Activated CD4-positive, alpha-beta T cell treated with anti-CD3 and anti-CD28 coated beads, Interleukin-2, amount 10 ng/mL, durations not matched to agents 7 days and 5 days (primary cell): ENCODE measurements at regions not wholly inside any gene's neighbourhood (a gene's known extent, or its start where the extent isn't known, plus 50 kb on each side); places are given as distances from the start of the nearest gene placed in this dataset.

Experiments
- CTCF ChIA-PET: fragments of 350-600 bp; sonication (Branson Sonifier 250); formaldehyde crosslinking; loops from one replicate; lab custom pipeline; 2021; ENCODE audit warnings: antibody characterized with exemption; lab: Charles Lee
- POLR2A ChIA-PET: fragments of 350-600 bp; sonication (Branson Sonifier 250); formaldehyde crosslinking; loops from one replicate; lab custom pipeline; 2021; ENCODE audit warnings: antibody characterized with exemption; lab: Charles Lee
- DNase-seq: peaks from one replicate; pipeline ENCODE4 v3.0.0-alpha.2; 2020
- H3K27ac Mint-ChIP-seq: one replicate; pipeline ENCODE4 v1.8.0; 2021; ENCODE audit warnings: mild to moderate bottlenecking, moderate library complexity, mixed read lengths
- H3K27me3 Mint-ChIP-seq: one replicate; pipeline ENCODE4 v1.8.0; 2021; ENCODE audit warnings: mixed read lengths
- H3K36me3 Mint-ChIP-seq: one replicate; pipeline ENCODE4 v1.8.0; 2021; ENCODE audit warnings: low read depth, mixed read lengths
- H3K4me1 Mint-ChIP-seq: one replicate; pipeline ENCODE4 v1.8.0; 2021; ENCODE audit warnings: mixed read lengths
- H3K4me3 Mint-ChIP-seq: one replicate; pipeline ENCODE4 v1.8.0; 2021; ENCODE audit warnings: mild to moderate bottlenecking, moderate library complexity, mixed read lengths
- H3K9me3 Mint-ChIP-seq: one replicate; pipeline ENCODE4 v1.8.0; 2021; ENCODE audit warnings: mixed read lengths

- H3K4me3 Mint-ChIP-seq: no peak overlapping the region
- CTCF ChIA-PET: no interaction called here
- H3K27ac Mint-ChIP-seq: no peak overlapping the region
- no peaks in the 10 kb centered on the region for H3K36me3 Mint-ChIP-seq
- H3K4me1 Mint-ChIP-seq: no peaks in the 10 kb centered on the region
- peaks cover 3% of the 10 kb centered on the region for H3K27me3 Mint-ChIP-seq
- DNase-seq: no peak
- H3K9me3 Mint-ChIP-seq: no peaks in the 10 kb centered on the region
- POLR2A ChIA-PET: no interaction called here
These were observed 252.4 kb upstream of the HES1 start for GRCh38 chr3:193883551-193883950.

GRCh38 chr3:193884027-193884426, 251.9 kb upstream of the HES1 start:
- Mint-ChIP-seq H3K4me1 (no peaks in the 10 kb centered on the region), H3K27ac (no peak overlapping the region)
- CTCF ChIA-PET: no interaction called here

GRCh38 chr3:193884652-193885051, 251.3 kb upstream of the HES1 start:
- Mint-ChIP-seq H3K27ac (no peak overlapping the region), H3K4me3 (no peak overlapping the region), H3K9me3 (no peaks in the 10 kb centered on the region), H3K36me3 (no peaks in the 10 kb centered on the region), H3K4me1 (no peaks in the 10 kb centered on the region), H3K27me3 (peaks cover 3% of the 10 kb centered on the region)
- DNase-seq: no peak
- CTCF ChIA-PET: interaction anchor here (0.6 kb wide), 1 partner anchor 49 kb away, joined by 3 read pairs; no protein-coding TSS in a partner anchor
- POLR2A ChIA-PET: no interaction called here

More at GRCh38 chr3:193884027-193884426, 251.9 kb upstream of the HES1 start:
- H3K4me3 Mint-ChIP-seq: no peak overlapping the region
- no peaks in the 10 kb centered on the region for H3K36me3 Mint-ChIP-seq
- no peaks in the 10 kb centered on the region for H3K9me3 Mint-ChIP-seq
- H3K27me3 Mint-ChIP-seq: peaks cover 3% of the 10 kb centered on the region
- POLR2A ChIA-PET: no interaction called here
- DNase-seq: no peak

- H3K27me3 Mint-ChIP-seq: peaks cover 3% of the 10 kb centered on the region
- POLR2A ChIA-PET: no interaction called here
- no peak for DNase-seq
- H3K4me1 Mint-ChIP-seq: no peaks in the 10 kb centered on the region
- no peaks in the 10 kb centered on the region for H3K9me3 Mint-ChIP-seq
- no peak overlapping the region for H3K27ac Mint-ChIP-seq
- no peak overlapping the region for H3K4me3 Mint-ChIP-seq
- H3K36me3 Mint-ChIP-seq: no peaks in the 10 kb centered on the region
- CTCF ChIA-PET: no interaction called here
These were observed 250.1 kb upstream of the HES1 start for GRCh38 chr3:193885832-193886231.

GRCh38 chr3:193890016-193890897, 245.7 kb upstream of the HES1 start:
- no peak for DNase-seq
- H3K27me3 Mint-ChIP-seq: peaks cover 3% of the 10 kb centered on the region
- no peaks in the 10 kb centered on the region for H3K4me1 Mint-ChIP-seq
- ChIA-PET CTCF (no interaction called here), POLR2A (no interaction called here)
- H3K4me3 Mint-ChIP-seq: no peak overlapping the region
- no peaks in the 10 kb centered on the region for H3K36me3 Mint-ChIP-seq
- no peak overlapping the region for H3K27ac Mint-ChIP-seq
- H3K9me3 Mint-ChIP-seq: no peaks in the 10 kb centered on the region

GRCh38 chr3:193894121-193894863, 241.7 kb upstream of the HES1 start:
- Mint-ChIP-seq H3K27me3 (no peaks in the 10 kb centered on the region), H3K27ac (no peak overlapping the region), H3K36me3 (no peaks in the 10 kb centered on the region), H3K9me3 (no peaks in the 10 kb centered on the region), H3K4me3 (no peak overlapping the region), H3K4me1 (no peaks in the 10 kb centered on the region)
- CTCF ChIA-PET: no interaction called here
- DNase-seq: no peak
- POLR2A ChIA-PET: no interaction called here

- Mint-ChIP-seq H3K4me3 (no peak overlapping the region), H3K4me1 (no peaks in the 10 kb centered on the region), H3K27ac (no peak overlapping the region), H3K9me3 (no peaks in the 10 kb centered on the region), H3K36me3 (no peaks in the 10 kb centered on the region), H3K27me3 (peaks cover 3% of the 10 kb centered on the region)
- no peak for DNase-seq
- CTCF ChIA-PET: no interaction called here
- POLR2A ChIA-PET: no interaction called here
These were observed 240.5 kb upstream of the HES1 start for GRCh38 chr3:193895409-193895808.

- Mint-ChIP-seq H3K27me3 (peaks cover 3% of the 10 kb centered on the region), H3K27ac (no peak overlapping the region), H3K9me3 (no peaks in the 10 kb centered on the region), H3K4me1 (no peaks in the 10 kb centered on the region), H3K4me3 (no peak overlapping the region), H3K36me3 (no peaks in the 10 kb centered on the region)
- POLR2A ChIA-PET: no interaction called here
- DNase-seq: no peak
- CTCF ChIA-PET: interaction anchor here (0.9 kb wide), 1 partner anchor 8 kb away, joined by 3 read pairs; no protein-coding TSS in a partner anchor
These were observed 239.5 kb upstream of the HES1 start for GRCh38 chr3:193896419-193896818.

GRCh38 chr3:193897288-193897687, 238.7 kb upstream of the HES1 start:
- POLR2A ChIA-PET: no interaction called here
- peaks cover 3% of the 10 kb centered on the region for H3K27me3 Mint-ChIP-seq
- H3K9me3 Mint-ChIP-seq: no peaks in the 10 kb centered on the region

GRCh38 chr3:193897731-193898180, 238.2 kb upstream of the HES1 start:
- H3K27ac Mint-ChIP-seq: no peak overlapping the region
- ChIA-PET POLR2A (no interaction called here), CTCF (no interaction called here)
- no peaks in the 10 kb centered on the region for H3K4me1 Mint-ChIP-seq
- no peaks in the 10 kb centered on the region for H3K36me3 Mint-ChIP-seq
- DNase-seq: no peak
- peaks cover 3% of the 10 kb centered on the region for H3K27me3 Mint-ChIP-seq
- H3K4me3 Mint-ChIP-seq: no peak overlapping the region
- H3K9me3 Mint-ChIP-seq: no peaks in the 10 kb centered on the region

More at GRCh38 chr3:193897288-193897687, 238.7 kb upstream of the HES1 start:
- Mint-ChIP-seq H3K4me1 (no peaks in the 10 kb centered on the region), H3K4me3 (no peak overlapping the region), H3K36me3 (no peaks in the 10 kb centered on the region), H3K27ac (no peak overlapping the region)
- CTCF ChIA-PET: interaction anchor here (0.9 kb wide), 1 partner anchor 9 kb away, joined by 3 read pairs; no protein-coding TSS in a partner anchor
- no peak for DNase-seq

GRCh38 chr3:193899001-193899400, 236.9 kb upstream of the HES1 start:
- no peaks in the 10 kb centered on the region for H3K9me3 Mint-ChIP-seq
- no peaks in the 10 kb centered on the region for H3K4me1 Mint-ChIP-seq
- no peak overlapping the region for H3K27ac Mint-ChIP-seq
- ChIA-PET POLR2A (no interaction called here), CTCF (interaction anchor here (0.7 kb wide), 1 partner anchor 28 kb away, joined by 3 read pairs; no protein-coding TSS in a partner anchor)
- H3K27me3 Mint-ChIP-seq: peaks cover 3% of the 10 kb centered on the region
- H3K36me3 Mint-ChIP-seq: no peaks in the 10 kb centered on the region
- no peak for DNase-seq
- H3K4me3 Mint-ChIP-seq: no peak overlapping the region

- POLR2A ChIA-PET: no interaction called here
- H3K27ac Mint-ChIP-seq: no peak overlapping the region
These were observed 234.9 kb upstream of the HES1 start for GRCh38 chr3:193901007-193901406.

More at GRCh38 chr3:193901007-193901406, 234.9 kb upstream of the HES1 start:
- H3K9me3 Mint-ChIP-seq: no peaks in the 10 kb centered on the region
- DNase-seq: no peak
- CTCF ChIA-PET: interaction anchor here (1.1 kb wide), 1 partner anchor 104 kb away, joined by 3 read pairs; no protein-coding TSS in a partner anchor
- H3K4me1 Mint-ChIP-seq: no peaks in the 10 kb centered on the region
- no peaks in the 10 kb centered on the region for H3K36me3 Mint-ChIP-seq
- H3K27me3 Mint-ChIP-seq: peaks cover 3% of the 10 kb centered on the region
- H3K4me3 Mint-ChIP-seq: no peak overlapping the region
